RCC 7860 (cell line): ENCODE measurements at regions not wholly inside any gene's neighbourhood (a gene's known extent, or its start where the extent isn't known, plus 50 kb on each side); places are given as distances from the start of the nearest gene placed in this dataset.

ENCODE experiments used
- DNase-seq: peaks from one replicate; pipeline ENCODE4 v3.0.0-alpha.2; 2015; ENCODE audit warnings: low spot score
- FAIRE-seq: peaks from 2 replicates; lab custom pipeline; 2012; peaks lifted over from hg19 to GRCh38; lab: Jason Lieb, UNC

GRCh38 chr1:10960411-10961299 is 51.8 kb upstream of the TARDBP start:
- peak; percentile 58 for DNase-seq
- FAIRE-seq = no peak

DNA sequence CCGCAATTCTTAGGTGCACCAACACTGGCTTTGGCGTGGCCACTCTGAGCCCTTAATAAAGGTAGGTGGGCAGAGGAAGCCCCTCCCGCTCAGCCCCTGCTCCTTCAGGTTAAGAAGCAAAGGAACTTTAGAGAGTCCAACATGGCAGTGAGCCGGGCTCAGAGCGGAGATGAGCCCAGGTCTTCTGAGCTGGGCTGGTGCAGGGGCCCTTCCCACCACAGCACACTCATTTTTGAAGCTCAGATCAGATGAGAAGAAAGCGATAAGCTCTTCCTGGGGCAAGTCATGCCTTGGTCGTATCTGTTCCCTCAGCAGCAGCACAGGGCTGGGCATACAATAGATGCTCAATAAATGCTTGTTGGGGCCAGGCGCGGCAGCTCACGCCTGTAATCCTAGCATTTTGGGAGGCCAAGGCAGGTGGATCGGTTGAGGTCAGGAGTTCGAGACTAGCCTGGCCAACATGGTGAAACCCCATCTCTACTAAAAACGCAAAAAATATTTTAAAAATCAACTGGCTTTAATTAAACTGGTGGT is 51.1 kb upstream of the TARDBP start:
- FAIRE-seq = no peak
- DNase-seq = no peak

GRCh38 chr1:10962483-10962882 is 50.0 kb upstream of the TARDBP start:
- no peak for DNase-seq
- no peak for FAIRE-seq
